ENCODE measurements at regions not wholly inside any gene's neighbourhood (a gene's known extent, or its start where the extent isn't known, plus 50 kb on each side); places are given as distances from the start of the nearest gene placed in this dataset.

DNA sequence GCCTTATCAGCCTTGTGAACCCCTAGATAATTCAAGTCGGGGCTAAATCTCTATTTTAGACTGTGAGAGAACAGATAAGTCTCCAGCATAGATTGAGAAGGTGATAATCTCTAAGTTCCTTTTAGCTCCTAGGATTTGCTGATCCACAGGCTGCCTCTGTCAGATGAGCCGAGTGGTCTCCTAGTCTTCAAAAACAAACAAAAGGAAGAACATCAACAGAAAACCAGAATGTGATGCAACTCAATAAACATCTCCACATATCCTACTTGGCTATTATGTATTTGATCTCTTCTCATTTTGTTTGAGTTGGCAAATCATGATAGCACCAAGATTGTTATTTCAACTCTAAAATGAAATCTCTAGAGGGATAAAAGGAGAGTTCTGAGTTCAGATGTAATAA lies 88.4 kb upstream of the SLC7A11 start:
- TF ChIP-seq ARNT (IDR thresholded peaks at IDR 0.05) (no peak), FOXM1 (IDR thresholded peaks at IDR 0.05; ENCODE audit: borderline replicate concordance) (no peak), ZNF384 (IDR thresholded peaks at IDR 0.05) (no peak), TARDBP (IDR thresholded peaks at IDR 0.05) (no peak), ELF4 (IDR thresholded peaks at IDR 0.05) (no peak), NFRKB (IDR thresholded peaks at IDR 0.05) (no peak), L3MBTL2 (conservative IDR thresholded peaks at IDR 0.05) (no peak), HDGF (IDR thresholded peaks at IDR 0.05; ENCODE audit: borderline replicate concordance) (no peak), SUZ12 (IDR thresholded peaks at IDR 0.05) (no peak), FOXK2 (IDR thresholded peaks at IDR 0.05) (no peak)
- TF ChIP-seq, protein P1, sequence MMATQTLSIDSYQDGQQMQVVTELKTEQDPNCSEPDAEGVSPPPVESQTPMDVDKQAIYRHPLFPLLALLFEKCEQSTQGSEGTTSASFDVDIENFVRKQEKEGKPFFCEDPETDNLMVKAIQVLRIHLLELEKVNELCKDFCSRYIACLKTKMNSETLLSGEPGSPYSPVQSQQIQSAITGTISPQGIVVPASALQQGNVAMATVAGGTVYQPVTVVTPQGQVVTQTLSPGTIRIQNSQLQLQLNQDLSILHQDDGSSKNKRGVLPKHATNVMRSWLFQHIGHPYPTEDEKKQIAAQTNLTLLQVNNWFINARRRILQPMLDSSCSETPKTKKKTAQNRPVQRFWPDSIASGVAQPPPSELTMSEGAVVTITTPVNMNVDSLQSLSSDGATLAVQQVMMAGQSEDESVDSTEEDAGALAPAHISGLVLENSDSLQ (IDR thresholded peaks at IDR 0.05), result no peak

Measured in HEK293T (cell line).